ENCODE measurements at regions not wholly inside any gene's neighbourhood (a gene's known extent, or its start where the extent isn't known, plus 50 kb on each side); places are given as distances from the start of the nearest gene placed in this dataset.

DNA sequence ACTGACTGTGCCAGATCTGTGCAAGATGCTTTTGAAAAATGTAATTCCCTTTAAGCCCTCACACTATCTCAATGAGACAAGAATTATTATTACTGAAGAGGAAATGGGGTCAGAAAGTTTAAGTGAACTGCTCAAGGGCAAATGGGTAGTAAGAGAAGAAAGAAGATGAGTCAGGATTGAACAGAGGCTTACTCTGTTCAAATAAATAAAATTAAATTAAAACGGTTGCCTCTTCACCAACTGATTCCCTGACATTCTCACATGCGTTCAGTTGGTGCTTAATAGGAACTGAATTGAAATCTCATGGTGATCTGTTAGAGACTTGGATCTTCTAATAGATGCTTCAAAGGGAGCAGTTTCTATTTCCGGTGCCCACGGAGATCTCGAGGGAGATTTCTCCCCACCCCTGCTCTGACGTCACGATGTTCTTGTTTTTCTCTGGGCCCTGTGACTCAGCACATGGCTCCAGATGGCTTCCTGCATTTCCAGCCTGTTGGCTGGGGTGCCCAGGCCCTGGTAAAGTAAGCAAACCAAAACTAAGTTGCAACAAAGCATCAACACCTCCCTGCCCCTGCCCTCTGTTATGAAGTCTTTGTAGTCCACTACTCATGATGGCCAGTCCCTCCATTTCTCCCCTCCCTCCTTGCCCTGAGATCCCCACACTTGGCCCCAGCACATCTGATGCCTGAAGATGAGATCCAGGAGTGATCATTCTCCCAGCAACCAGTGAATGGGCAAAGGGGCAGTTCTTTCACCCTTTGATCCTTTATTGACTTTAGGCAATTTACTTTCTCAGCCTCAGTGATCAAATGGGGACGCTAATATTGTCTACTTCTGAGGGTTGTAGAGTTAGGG is 106.1 kb upstream of the CPEB4 start:
- TF ChIP-seq MAX (CRISPR knock-in tag; IDR thresholded peaks at IDR 0.05) (no peak), SP1 (CRISPR knock-in tag; conservative IDR thresholded peaks at IDR 0.05) (no peak), CTCF (IDR thresholded peaks at IDR 0.05) (no peak), NFE2L1 (CRISPR knock-in tag; IDR thresholded peaks at IDR 0.05) (no peak), FOXP1 (CRISPR knock-in tag; IDR thresholded peaks at IDR 0.05; ENCODE audit: borderline replicate concordance) (no peak), CDX4 (CRISPR knock-in tag; IDR thresholded peaks at IDR 0.05; ENCODE audit: borderline replicate concordance) (no peak), CBFB (CRISPR knock-in tag; IDR thresholded peaks at IDR 0.05; ENCODE audit: low read depth) (no peak), ATF3 (CRISPR knock-in tag; conservative IDR thresholded peaks at IDR 0.05) (no peak)
- TF ChIP-seq, protein P1, sequence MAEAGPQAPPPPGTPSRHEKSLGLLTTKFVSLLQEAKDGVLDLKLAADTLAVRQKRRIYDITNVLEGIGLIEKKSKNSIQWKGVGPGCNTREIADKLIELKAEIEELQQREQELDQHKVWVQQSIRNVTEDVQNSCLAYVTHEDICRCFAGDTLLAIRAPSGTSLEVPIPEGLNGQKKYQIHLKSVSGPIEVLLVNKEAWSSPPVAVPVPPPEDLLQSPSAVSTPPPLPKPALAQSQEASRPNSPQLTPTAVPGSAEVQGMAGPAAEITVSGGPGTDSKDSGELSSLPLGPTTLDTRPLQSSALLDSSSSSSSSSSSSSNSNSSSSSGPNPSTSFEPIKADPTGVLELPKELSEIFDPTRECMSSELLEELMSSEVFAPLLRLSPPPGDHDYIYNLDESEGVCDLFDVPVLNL (CRISPR knock-in tag; IDR thresholded peaks at IDR 0.05; ENCODE audit: borderline replicate concordance, low read depth): no peak
- TF ChIP-seq, protein P2, sequence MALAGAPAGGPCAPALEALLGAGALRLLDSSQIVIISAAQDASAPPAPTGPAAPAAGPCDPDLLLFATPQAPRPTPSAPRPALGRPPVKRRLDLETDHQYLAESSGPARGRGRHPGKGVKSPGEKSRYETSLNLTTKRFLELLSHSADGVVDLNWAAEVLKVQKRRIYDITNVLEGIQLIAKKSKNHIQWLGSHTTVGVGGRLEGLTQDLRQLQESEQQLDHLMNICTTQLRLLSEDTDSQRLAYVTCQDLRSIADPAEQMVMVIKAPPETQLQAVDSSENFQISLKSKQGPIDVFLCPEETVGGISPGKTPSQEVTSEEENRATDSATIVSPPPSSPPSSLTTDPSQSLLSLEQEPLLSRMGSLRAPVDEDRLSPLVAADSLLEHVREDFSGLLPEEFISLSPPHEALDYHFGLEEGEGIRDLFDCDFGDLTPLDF (CRISPR knock-in tag; IDR thresholded peaks at IDR 0.05): no peak

Data from WTC11 (cell line).